GM12891 (cell line): ENCODE measurements at regions not wholly inside any gene's neighbourhood (a gene's known extent, or its start where the extent isn't known, plus 50 kb on each side); places are given as distances from the start of the nearest gene placed in this dataset.

Source experiments
- DNase-seq: peaks from one replicate; pipeline ENCODE4 v3.0.0; 2011; ENCODE audit warnings: low spot score; ENCODE audit not compliant: insufficient read length
- FAIRE-seq: peaks from 2 replicates; lab custom pipeline; 2011; peaks lifted over from hg19 to GRCh38; lab: Jason Lieb, UNC
- PAX5 ChIP-seq: IDR thresholded peaks from 2 replicates; pipeline ENCODE4 v1.6.1; 2011; ENCODE audit warnings: low read length, moderate library complexity, mild to moderate bottlenecking; ENCODE audit not compliant: insufficient read depth, severe bottlenecking
- POLR2A ChIP-seq: IDR thresholded peaks from 2 replicates; pipeline ENCODE4 v1.6.1; 2011; ENCODE audit warnings: low read depth, low read length, control low read depth
- POLR2AphosphoS5 ChIP-seq: IDR thresholded peaks from 2 replicates; pipeline ENCODE4 v1.6.1; 2011; ENCODE audit warnings: low read depth, low read length, control low read depth
- POU2F2 ChIP-seq: IDR thresholded peaks from 2 replicates; pipeline ENCODE4 v1.6.1; 2011; ENCODE audit warnings: low read depth, mild to moderate bottlenecking, control low read depth, low read length, moderate library complexity
- SPI1 ChIP-seq: IDR thresholded peaks from 2 replicates; pipeline ENCODE4 v1.6.1; 2011; ENCODE audit warnings: low read depth, low read length, control low read depth
- TAF1 ChIP-seq: IDR thresholded peaks from 2 replicates; pipeline ENCODE4 v1.6.1; 2011; ENCODE audit warnings: low read depth, low read length, control low read depth

GRCh38 chr18:10201226-10201625 lies 253.2 kb upstream of the APCDD1 start:
- no peak for FAIRE-seq
- no peak for TF ChIP-seq PAX5
- no peak for TF ChIP-seq POLR2AphosphoS5
- no peak for TF ChIP-seq SPI1
- TF ChIP-seq POU2F2 = no peak
- no peak for TF ChIP-seq TAF1
- no peak for TF ChIP-seq POLR2A
- DNase-seq = no peak

- DNase-seq = no peak
- no peak for FAIRE-seq
- TF ChIP-seq TAF1 = no peak
- TF ChIP-seq POU2F2 = no peak
- TF ChIP-seq POLR2A = no peak
- no peak for TF ChIP-seq SPI1
- TF ChIP-seq POLR2AphosphoS5 = no peak
- no peak for TF ChIP-seq PAX5
These were observed 252.8 kb upstream of the APCDD1 start for GRCh38 chr18:10201659-10202058.

GRCh38 chr18:10202845-10203321 lies 251.6 kb upstream of the APCDD1 start:
- TF ChIP-seq POLR2AphosphoS5 (no peak), SPI1 (no peak), TAF1 (no peak), POU2F2 (no peak), PAX5 (no peak), POLR2A (no peak)
- FAIRE-seq (no peak), DNase-seq (no peak)

GRCh38 chr18:10205151-10205550 lies 249.3 kb upstream of the APCDD1 start:
- FAIRE-seq (no peak), DNase-seq (no peak)
- TF ChIP-seq SPI1 (no peak), POLR2AphosphoS5 (no peak), TAF1 (no peak), PAX5 (no peak), POLR2A (no peak), POU2F2 (no peak)

GRCh38 chr18:10207682-10208345 lies 246.6 kb upstream of the APCDD1 start:
- DNase-seq (no peak), FAIRE-seq (no peak)

GRCh38 chr18:10209302-10209701 lies 245.1 kb upstream of the APCDD1 start:
- TF ChIP-seq POU2F2 (no peak), TAF1 (no peak), SPI1 (no peak), POLR2A (no peak), PAX5 (no peak)
- no peak for FAIRE-seq

More at GRCh38 chr18:10207682-10208345, 246.6 kb upstream of the APCDD1 start:
- TF ChIP-seq POLR2A (no peak), TAF1 (no peak), POLR2AphosphoS5 (no peak), PAX5 (no peak), SPI1 (no peak), POU2F2 (no peak)

GRCh38 chr18:10210057-10210633 lies 244.3 kb upstream of the APCDD1 start:
- DNase-seq = no peak
- no peak for FAIRE-seq
- TF ChIP-seq POU2F2 (no peak), POLR2A (no peak), SPI1 (no peak), TAF1 (no peak), POLR2AphosphoS5 (no peak), PAX5 (no peak)

More at GRCh38 chr18:10209302-10209701, 245.1 kb upstream of the APCDD1 start:
- DNase-seq = no peak

- TF ChIP-seq POLR2AphosphoS5 = no peak
- no peak for TF ChIP-seq POU2F2
- TF ChIP-seq SPI1 = peak; percentile 98
- TF ChIP-seq PAX5 = no peak
- no peak for TF ChIP-seq TAF1
- no peak for TF ChIP-seq POLR2A
- FAIRE-seq (peak; percentile 69), DNase-seq (peak; percentile 7)
These were observed 240.9 kb upstream of the APCDD1 start for GRCh38 chr18:10213526-10213925.

GRCh38 chr18:10215446-10215845 lies 239.0 kb upstream of the APCDD1 start:
- FAIRE-seq (no peak), DNase-seq (no peak)

GRCh38 chr18:10216791-10217190 lies 237.6 kb upstream of the APCDD1 start:
- TF ChIP-seq SPI1 (no peak), POU2F2 (no peak), POLR2AphosphoS5 (no peak)
- DNase-seq (no peak), FAIRE-seq (no peak)

More at GRCh38 chr18:10215446-10215845, 239.0 kb upstream of the APCDD1 start:
- TF ChIP-seq PAX5 (no peak), SPI1 (no peak), TAF1 (no peak), POU2F2 (no peak), POLR2A (no peak), POLR2AphosphoS5 (no peak)

GRCh38 chr18:10217211-10217610 lies 237.2 kb upstream of the APCDD1 start:
- no peak for TF ChIP-seq POLR2AphosphoS5
- no peak for TF ChIP-seq SPI1
- no peak for TF ChIP-seq PAX5
- no peak for TF ChIP-seq TAF1
- no peak for TF ChIP-seq POU2F2
- no peak for TF ChIP-seq POLR2A
- FAIRE-seq = no peak

More at GRCh38 chr18:10217211-10217610, 237.2 kb upstream of the APCDD1 start:
- no peak for DNase-seq
